ENCODE measurements at regions not wholly inside any gene's neighbourhood (a gene's known extent, or its start where the extent isn't known, plus 50 kb on each side); places are given as distances from the start of the nearest gene placed in this dataset.

GRCh38 chr6:71499667-71500066, 211.1 kb downstream of the OGFRL1 start:
- DNase-seq: no peak
- no peak for ATAC-seq
- intact Hi-C loops (cut with micrococcal nuclease): no loop called here

- intact Hi-C loops (cut with micrococcal nuclease): no loop called here
- ATAC-seq: no peak
- DNase-seq: no peak
Observed at GRCh38 chr6:71502168-71502567, 213.6 kb downstream of the OGFRL1 start.

- intact Hi-C loops (cut with micrococcal nuclease): no loop called here
- no peak for ATAC-seq
Observed at GRCh38 chr6:71502956-71503355, 214.3 kb downstream of the OGFRL1 start.

GRCh38 chr6:71507183-71507582, 218.6 kb downstream of the OGFRL1 start:
- intact Hi-C loops (cut with micrococcal nuclease): no loop called here
- no peak for DNase-seq
- no peak for ATAC-seq

More at GRCh38 chr6:71502956-71503355, 214.3 kb downstream of the OGFRL1 start:
- DNase-seq: no peak

GRCh38 chr6:71509191-71510005, 220.8 kb downstream of the OGFRL1 start:
- intact Hi-C loops (cut with micrococcal nuclease): loop anchor here (2.0 kb wide), 1 partner anchor 125 kb away; no protein-coding TSS in a partner anchor
- no peak for ATAC-seq
- no peak for DNase-seq

- intact Hi-C loops (cut with micrococcal nuclease): loop anchor here (2.0 kb wide), 1 partner anchor 125 kb away; no protein-coding TSS in a partner anchor
- ATAC-seq (peak; percentile 81), DNase-seq (no peak)
Observed at GRCh38 chr6:71510057-71510713, 221.6 kb downstream of the OGFRL1 start.

- intact Hi-C loops (cut with micrococcal nuclease): loop anchor here (2.0 kb wide), 1 partner anchor 126 kb away; no protein-coding TSS in a partner anchor
- no peak for ATAC-seq
Observed at GRCh38 chr6:71510856-71511255, 222.2 kb downstream of the OGFRL1 start.

GRCh38 chr6:71512256-71512655, 223.6 kb downstream of the OGFRL1 start:
- intact Hi-C loops (cut with micrococcal nuclease): no loop called here
- DNase-seq (no peak), ATAC-seq (no peak)

More at GRCh38 chr6:71510856-71511255, 222.2 kb downstream of the OGFRL1 start:
- no peak for DNase-seq

GRCh38 chr6:71513036-71513435, 224.4 kb downstream of the OGFRL1 start:
- DNase-seq (no peak), ATAC-seq (no peak)
- intact Hi-C loops (cut with micrococcal nuclease): no loop called here

- no peak for DNase-seq
- no peak for ATAC-seq
- intact Hi-C loops (cut with micrococcal nuclease): no loop called here
Observed at GRCh38 chr6:71523548-71523947, 234.9 kb downstream of the OGFRL1 start.

- intact Hi-C loops (cut with micrococcal nuclease): no loop called here
- ATAC-seq: no peak
- DNase-seq: no peak
Observed at GRCh38 chr6:71524201-71524600, 235.6 kb downstream of the OGFRL1 start.

- ATAC-seq (no peak), DNase-seq (no peak)
- intact Hi-C loops (cut with micrococcal nuclease): no loop called here
Observed at GRCh38 chr6:71527886-71528285, 239.3 kb downstream of the OGFRL1 start.

- ATAC-seq: no peak
- intact Hi-C loops (cut with micrococcal nuclease): no loop called here
Observed at GRCh38 chr6:71529026-71529425, 240.4 kb downstream of the OGFRL1 start.

GRCh38 chr6:71529769-71530168, 241.2 kb downstream of the OGFRL1 start:
- DNase-seq: no peak
- no peak for ATAC-seq
- intact Hi-C loops (cut with micrococcal nuclease): no loop called here

More at GRCh38 chr6:71529026-71529425, 240.4 kb downstream of the OGFRL1 start:
- no peak for DNase-seq

GRCh38 chr6:71531006-71531405, 242.4 kb downstream of the OGFRL1 start:
- ATAC-seq: no peak
- intact Hi-C loops (cut with micrococcal nuclease): no loop called here

GRCh38 chr6:71531841-71532240, 243.2 kb downstream of the OGFRL1 start:
- ATAC-seq (no peak), DNase-seq (no peak)
- intact Hi-C loops (cut with micrococcal nuclease): no loop called here

More at GRCh38 chr6:71531006-71531405, 242.4 kb downstream of the OGFRL1 start:
- no peak for DNase-seq

GRCh38 chr6:71533939-71534379, 245.3 kb downstream of the OGFRL1 start:
- ATAC-seq: no peak
- DNase-seq: no peak
- intact Hi-C loops (cut with micrococcal nuclease): no loop called here

GRCh38 chr6:71534921-71535320, 246.3 kb downstream of the OGFRL1 start:
- ATAC-seq (no peak), DNase-seq (no peak)
- intact Hi-C loops (cut with micrococcal nuclease): no loop called here

GRCh38 chr6:71537717-71538116, 249.1 kb downstream of the OGFRL1 start:
- intact Hi-C loops (cut with micrococcal nuclease): no loop called here

GRCh38 chr6:71544028-71544427, 255.4 kb downstream of the OGFRL1 start:
- ATAC-seq: no peak
- DNase-seq: no peak
- intact Hi-C loops (cut with micrococcal nuclease): loop anchor here (10.0 kb wide), 1 partner anchor 541 kb away; no protein-coding TSS in a partner anchor

More at GRCh38 chr6:71537717-71538116, 249.1 kb downstream of the OGFRL1 start:
- ATAC-seq (no peak), DNase-seq (no peak)

All from left ventricle myocardium superior (tissue), 1 donor.